Endothelial cell of umbilical vein (primary cell): ENCODE measurements at regions not wholly inside any gene's neighbourhood (a gene's known extent, or its start where the extent isn't known, plus 50 kb on each side); places are given as distances from the start of the nearest gene placed in this dataset.
A peak's percentile ranks its signal among the peaks of the same experiment; 100 is the strongest.

ENCODE experiments used
- BruUV-seq: library from RNA; stranded (reverse); fragments of 400-500 nt; replicated peaks from 2 replicates; lab custom pipeline; 2021; lab: Mats Ljungman, UMichigan
- CTCF ChIA-PET: fragments of 300-600, 350-600 bp; sonication (Branson Sonifier 250); formaldehyde crosslinking; loops from one replicate; lab custom pipeline; 2021; ENCODE audit warnings: antibody characterized with exemption, inconsistent platforms; lab: Charles Lee
- POLR2A ChIA-PET: fragments of 300-600, 350-600 bp; sonication (Branson Sonifier 250); formaldehyde crosslinking; loops from one replicate; lab custom pipeline; 2021; ENCODE audit warnings: antibody characterized with exemption, inconsistent platforms; lab: Charles Lee
- DNase-seq: peaks from one replicate; pipeline ENCODE4 v3.0.0-alpha.2; 2011; ENCODE audit warnings: low read depth, low spot score
- FAIRE-seq: peaks from 2 replicates; lab custom pipeline; 2011; peaks lifted over from hg19 to GRCh38; lab: Jason Lieb, UNC
- H2AFZ ChIP-seq: 2 replicates; pipeline ENCODE4 v1.6.0; 2012; ENCODE audit warnings: low read depth, low read length, control low read depth, inconsistent platforms
- H3K27ac ChIP-seq: 2 replicates; pipeline ENCODE4 v1.5.1; 2011; ENCODE audit warnings: low read depth, mild to moderate bottlenecking, control low read depth, low read length, moderate library complexity; ENCODE audit not compliant: insufficient read depth
- H3K27me3 ChIP-seq, 2 experiments: 2 replicates each; pipeline versions ENCODE4 v1.6.0 to v1.6.1; 2011; ENCODE audit warnings: low read length in 2 of 2, mixed read lengths in 1 of 2; ENCODE audit not compliant: control insufficient read depth in 2 of 2, insufficient read depth in 2 of 2
- H3K36me3 ChIP-seq, 2 experiments: 2 replicates in 1 of 2; 3 replicates in 1 of 2; pipeline ENCODE4 v1.5.1; 2011; ENCODE audit warnings: low read length in 2 of 2, mild to moderate bottlenecking in 1 of 2, moderate library complexity in 1 of 2; ENCODE audit not compliant: control insufficient read depth in 2 of 2, insufficient read depth in 2 of 2; ENCODE audit errors: extremely low read depth in 1 of 2
- H3K4me1 ChIP-seq: 3 replicates; pipeline ENCODE4 v1.5.1; 2011; ENCODE audit warnings: mild to moderate bottlenecking, low read length; ENCODE audit not compliant: control insufficient read depth, insufficient read depth; ENCODE audit errors: extremely low read depth
- H3K4me2 ChIP-seq: 2 replicates; pipeline ENCODE4 v1.6.1; 2011; ENCODE audit warnings: low read length, control low read depth, mixed read lengths; ENCODE audit not compliant: insufficient read depth
- H3K4me3 ChIP-seq, 3 experiments: fragments of 200-600 bp in 1 of 3; sonication (generic), shearing (Covaris generic) in 1 of 3; replicated peaks in 1 of 3; 2 replicates each; pipeline ENCODE4 v1.5.1; 2011 to 2016; ENCODE audit warnings: control low read depth in 3 of 3, low read length in 3 of 3, mild to moderate bottlenecking in 2 of 3, inconsistent platforms in 1 of 3, low read depth in 1 of 3, moderate library complexity in 1 of 3; ENCODE audit not compliant: insufficient read depth in 1 of 3
- H3K79me2 ChIP-seq: 2 replicates; pipeline ENCODE4 v1.6.0; 2012; ENCODE audit warnings: low read length, inconsistent platforms; ENCODE audit not compliant: control insufficient read depth, insufficient read depth
- H3K9ac ChIP-seq: replicated peaks from 2 replicates; pipeline ENCODE3; 2011; ENCODE audit warnings: low read length, control low read depth; ENCODE audit not compliant: insufficient read depth; ENCODE audit errors: extremely low read depth
- H3K9me1 ChIP-seq: replicated peaks from 3 replicates; pipeline ENCODE4 v1.6.0; 2011; ENCODE audit warnings: mild to moderate bottlenecking, low read length; ENCODE audit not compliant: control insufficient read depth, insufficient read depth; ENCODE audit errors: extremely low read depth
- H3K9me3 ChIP-seq: replicated peaks from 2 replicates; pipeline ENCODE4 v1.5.1; 2012; ENCODE audit warnings: low read length, inconsistent platforms; ENCODE audit not compliant: control insufficient read depth, insufficient read depth
- H4K20me1 ChIP-seq: replicated peaks from 2 replicates; pipeline ENCODE3; 2011; ENCODE audit warnings: mild to moderate bottlenecking, low read length; ENCODE audit not compliant: control insufficient read depth, insufficient read depth; ENCODE audit errors: extremely low read depth
- FOS ChIP-seq: IDR thresholded peaks from 2 replicates; pipeline ENCODE4 v1.6.1; 2011; ENCODE audit warnings: mild to moderate bottlenecking, low read length, moderate library complexity, borderline replicate concordance; ENCODE audit not compliant: insufficient read depth
- GATA2 ChIP-seq: IDR thresholded peaks from 2 replicates; pipeline ENCODE4 v1.7.0; 2011; ENCODE audit warnings: low read depth, mild to moderate bottlenecking, moderate library complexity, mixed read lengths, low read length; ENCODE audit not compliant: insufficient read length, insufficient read depth
- JUN ChIP-seq: IDR thresholded peaks from 2 replicates; pipeline ENCODE4 v1.6.1; 2011; ENCODE audit warnings: borderline replicate concordance, low read depth; ENCODE audit not compliant: insufficient read length, insufficient read depth
- POLR2A ChIP-seq: IDR thresholded peaks from 2 replicates; pipeline ENCODE4 v1.6.1; 2012; ENCODE audit warnings: low read depth, mild to moderate bottlenecking, control low read depth, low read length
- dilution Hi-C: fragments of 300-500 bp; cut with MboI; formaldehyde crosslinking; loops from one replicate; pipeline ENCODE4 v1.15.0; 2019; ENCODE audit warnings: low sequenced_read_pairs; ENCODE audit not compliant: extremely low pct_ligation_motif_present
- intact Hi-C: fragments of 100-400 bp; cut with micrococcal nuclease; formaldehyde crosslinking; loops from one replicate; pipeline ENCODE4 v1.10.0; 2022

DNA sequence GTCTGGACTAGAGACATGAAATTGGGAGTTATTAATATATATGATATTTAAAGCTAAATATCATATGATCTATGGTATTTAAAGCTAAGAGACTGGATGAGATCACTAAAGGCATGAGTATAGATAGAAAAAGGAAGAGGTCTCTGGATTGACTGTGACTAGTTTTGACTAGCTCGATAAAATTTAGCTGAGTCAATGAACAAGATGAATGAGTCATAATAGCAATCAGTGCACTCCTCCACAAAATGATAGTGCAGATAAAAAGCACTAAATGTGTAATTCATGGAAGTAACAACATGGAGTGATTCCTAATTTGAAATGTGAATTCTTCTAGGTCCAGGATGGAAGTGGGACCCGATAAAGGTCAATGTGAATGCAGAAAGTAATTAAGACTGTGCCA is 127.4 kb downstream of the PFDN4 start:
- dilution Hi-C loops = no loop called here
- no peaks in the 10 kb centered on the region for H4K20me1 ChIP-seq
- intact Hi-C loops = no loop called here
- FAIRE-seq (peak; percentile 60), DNase-seq (no peak)
- H3K27ac ChIP-seq = no peak overlapping the region
- TF ChIP-seq POLR2A (no peak), JUN (no peak), GATA2 (peak; percentile 13), FOS (peak; percentile 77)
- no peaks in the 10 kb centered on the region for H3K9me3 ChIP-seq
- H3K4me2 ChIP-seq = no peak overlapping the region
- ChIA-PET CTCF (interaction anchor here (0.9 to 1.2 kb wide), 2 partner anchors 15 to 187 kb away, joined by 3 to 4 read pairs; no protein-coding TSS in a partner anchor), POLR2A (no interaction called here)
- H3K4me3 ChIP-seq = no peak overlapping the region
- H3K9ac ChIP-seq = no peak overlapping the region
- BruUV-seq = no TSS peak
- H3K79me2 ChIP-seq = no peaks in the 10 kb centered on the region
- no peaks in the 10 kb centered on the region for H3K9me1 ChIP-seq
- peaks cover 25% of the 10 kb centered on the region for H3K4me1 ChIP-seq
- H3K27me3 ChIP-seq = no peaks in the 10 kb centered on the region
- no peaks in the 10 kb centered on the region for H3K36me3 ChIP-seq
- H2AFZ ChIP-seq = no peak overlapping the region

DNA sequence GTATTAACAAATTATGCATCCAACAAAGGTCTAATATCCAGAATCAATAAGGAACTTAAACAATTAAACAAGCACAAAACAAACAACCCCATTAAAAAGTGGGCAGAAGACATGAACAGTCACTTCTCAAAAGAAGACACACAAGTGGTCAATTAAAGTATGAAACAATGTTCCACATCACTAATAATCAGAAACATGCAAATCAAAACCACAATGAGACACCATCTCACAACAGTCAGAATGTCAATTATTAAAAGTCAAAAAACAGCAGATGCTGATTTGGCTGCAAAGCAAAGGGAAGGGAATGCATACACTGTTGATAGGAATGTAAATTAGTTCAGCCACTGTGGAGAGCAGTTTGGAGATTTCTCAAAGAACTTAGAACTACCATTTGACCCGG is 129.3 kb downstream of the PFDN4 start:
- TF ChIP-seq JUN = no peak
- no peaks in the 10 kb centered on the region for H3K36me3 ChIP-seq
- intact Hi-C loops = no loop called here
- dilution Hi-C loops = no loop called here
- H3K27me3 ChIP-seq = no peaks in the 10 kb centered on the region
- peaks cover 39% of the 10 kb centered on the region for H3K4me1 ChIP-seq
- no TSS peak for BruUV-seq
- no peaks in the 10 kb centered on the region for H3K79me2 ChIP-seq
- no peak overlapping the region for H3K4me2 ChIP-seq
- no peaks in the 10 kb centered on the region for H3K9me1 ChIP-seq
- H3K27ac ChIP-seq = no peak overlapping the region
- no peaks in the 10 kb centered on the region for H4K20me1 ChIP-seq
- H3K9ac ChIP-seq = no peak overlapping the region
- CTCF ChIA-PET = no interaction called here
- POLR2A ChIA-PET = no interaction called here
- no peaks in the 10 kb centered on the region for H3K9me3 ChIP-seq
- no peak overlapping the region for H3K4me3 ChIP-seq
- FAIRE-seq = no peak
- no peak for DNase-seq
- H2AFZ ChIP-seq = no peak overlapping the region
